H1 (cell line): ENCODE measurements at regions not wholly inside any gene's neighbourhood (a gene's known extent, or its start where the extent isn't known, plus 50 kb on each side); places are given as distances from the start of the nearest gene placed in this dataset.

Experiments
- ATF3 ChIP-seq: IDR thresholded peaks from 2 replicates; pipeline ENCODE4 v1.6.1; 2011; ENCODE audit warnings: low read depth, mild to moderate bottlenecking, low read length; ENCODE audit not compliant: insufficient read depth
- BCL11A ChIP-seq, 2 experiments: IDR thresholded peaks; one replicate each; pipeline ENCODE4 v1.6.1; 2011; ENCODE audit warnings: low read depth in 2 of 2, low read length in 2 of 2, mild to moderate bottlenecking in 2 of 2
- CBX5 ChIP-seq: fragments of 300-800, 300-1000 bp; sonication (generic); IDR thresholded peaks from 2 replicates; pipeline ENCODE4 v1.7.1; 2016; ENCODE audit warnings: antibody characterized with exemption, low read length, low read depth
- CBX8 ChIP-seq: fragments of 300-800, 300-1000 bp; sonication (generic); IDR thresholded peaks from 2 replicates; pipeline ENCODE4 v1.7.1; 2016; ENCODE audit warnings: low read depth, low read length, borderline replicate concordance
- CEBPB ChIP-seq: IDR thresholded peaks from 2 replicates; pipeline ENCODE4 v1.6.1; 2012; ENCODE audit warnings: low read depth, low read length
- CHD2 ChIP-seq: IDR thresholded peaks from 2 replicates; pipeline ENCODE4 v1.6.1; 2012; ENCODE audit warnings: low read length, improper control_type of control experiment
- EGR1 ChIP-seq: IDR thresholded peaks from 2 replicates; pipeline ENCODE4 v1.6.1; 2011; ENCODE audit warnings: low read depth, low read length, borderline replicate concordance
- HDAC2 ChIP-seq, 2 experiments: fragments of 300-600 bp in 1 of 2; sonication (generic) in 1 of 2; IDR thresholded peaks; 2 replicates each; pipeline ENCODE4 v1.6.1; 2011 to 2012; ENCODE audit warnings: low read depth in 2 of 2, low read length in 2 of 2, mild to moderate bottlenecking in 2 of 2, moderate library complexity in 2 of 2, borderline replicate concordance in 1 of 2, inconsistent platforms in 1 of 2
- POLR2A ChIP-seq, 2 experiments: IDR thresholded peaks; 1 replicate in 1 of 2; 2 replicates in 1 of 2; pipeline ENCODE4 v1.6.1; 2011; ENCODE audit warnings: low read depth in 2 of 2, low read length in 2 of 2, mild to moderate bottlenecking in 2 of 2; ENCODE audit errors: control extremely low read depth in 1 of 2
- POLR2AphosphoS5 ChIP-seq: IDR thresholded peaks from 2 replicates; pipeline ENCODE4 v1.6.1; 2011; ENCODE audit warnings: low read depth, low read length
- RAD21 ChIP-seq, 2 experiments: IDR thresholded peaks in 1 of 2; conservative IDR thresholded peaks in 1 of 2; 2 replicates each; pipeline ENCODE4 v1.6.1; 2011; ENCODE audit warnings: low read depth in 2 of 2, low read length in 2 of 2, improper control_type of control experiment in 1 of 2, inconsistent platforms in 1 of 2, mild to moderate bottlenecking in 1 of 2, moderate library complexity in 1 of 2
- RFX5 ChIP-seq: IDR thresholded peaks from 2 replicates; pipeline ENCODE4 v1.6.1; 2011; ENCODE audit warnings: low read depth, low read length, improper control_type of control experiment, borderline replicate concordance
- TF ChIP-seq, protein P1 (sequence below): IDR thresholded peaks from 2 replicates; pipeline ENCODE4 v1.6.1; 2011; ENCODE audit warnings: low read length, improper control_type of control experiment
- TF ChIP-seq, protein P2 (sequence below), 3 experiments: IDR thresholded peaks; 1 replicate in 2 of 3; 2 replicates in 1 of 3; pipeline versions ENCODE4 v1.5.1 to v1.6.1; 2011; ENCODE audit warnings: low read length in 3 of 3, mild to moderate bottlenecking in 3 of 3, inconsistent platforms in 2 of 3, low read depth in 1 of 3, moderate library complexity in 1 of 3; ENCODE audit not compliant: insufficient read depth in 1 of 3; ENCODE audit errors: control extremely low read depth in 1 of 3

DNA sequence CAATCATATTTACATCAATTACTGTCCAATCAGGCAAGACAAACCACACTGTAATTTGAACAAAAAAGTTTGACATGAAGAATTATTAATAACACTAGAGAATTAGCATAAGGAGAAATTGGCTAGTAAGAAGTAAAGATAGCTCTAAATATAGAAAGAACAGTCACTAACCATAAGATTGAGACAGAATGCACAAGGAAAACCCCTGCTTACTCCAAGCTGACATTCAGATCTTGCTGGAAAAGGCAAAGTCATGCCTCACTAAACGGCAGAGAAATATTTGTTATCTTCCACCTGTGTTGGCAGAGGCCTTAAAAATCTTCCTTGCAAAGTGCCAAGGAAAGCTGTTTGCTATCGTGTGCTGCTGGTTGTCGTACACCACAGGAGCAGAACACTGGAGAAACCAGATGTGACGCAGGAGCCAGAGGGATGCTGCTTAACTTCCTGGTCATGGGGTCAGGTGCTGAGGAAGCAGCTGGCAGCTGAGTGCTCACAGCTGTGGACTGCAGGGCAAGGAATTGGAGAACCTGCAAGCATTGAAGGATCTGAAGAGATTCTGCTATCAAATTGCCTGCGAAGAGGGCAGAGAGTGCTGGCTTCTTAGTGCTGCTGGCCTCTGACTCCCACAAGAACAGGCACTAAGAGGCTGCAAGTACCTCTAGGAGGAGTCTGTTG, 1323.3 kb downstream of the LRFN5 start:
- TF ChIP-seq, protein P1, sequence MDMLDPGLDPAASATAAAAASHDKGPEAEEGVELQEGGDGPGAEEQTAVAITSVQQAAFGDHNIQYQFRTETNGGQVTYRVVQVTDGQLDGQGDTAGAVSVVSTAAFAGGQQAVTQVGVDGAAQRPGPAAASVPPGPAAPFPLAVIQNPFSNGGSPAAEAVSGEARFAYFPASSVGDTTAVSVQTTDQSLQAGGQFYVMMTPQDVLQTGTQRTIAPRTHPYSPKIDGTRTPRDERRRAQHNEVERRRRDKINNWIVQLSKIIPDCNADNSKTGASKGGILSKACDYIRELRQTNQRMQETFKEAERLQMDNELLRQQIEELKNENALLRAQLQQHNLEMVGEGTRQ: no peak
- TF ChIP-seq CEBPB (no peak), POLR2AphosphoS5 (no peak), CBX8 (no peak), EGR1 (no peak), CBX5 (no peak), POLR2A (IDR thresholded peaks at IDR 0.05; ENCODE audit: control extremely low read depth in 1 of 2, low read depth in 2 of 2, low read length in 2 of 2) (no peak), CHD2 (no peak), RAD21 (IDR thresholded peaks at IDR 0.05 in 1 of 2, conservative IDR thresholded peaks at IDR 0.05 in 1 of 2; ENCODE audit: low read depth in 2 of 2, low read length in 2 of 2) (no peak), ATF3 (no peak), BCL11A (IDR thresholded peaks at IDR 0.05; ENCODE audit: low read depth in 2 of 2, low read length in 2 of 2) (no peak), HDAC2 (IDR thresholded peaks at IDR 0.05; ENCODE audit: borderline replicate concordance in 1 of 2, low read depth in 2 of 2, low read length in 2 of 2) (no peak), RFX5 (no peak)
- TF ChIP-seq, protein P2, sequence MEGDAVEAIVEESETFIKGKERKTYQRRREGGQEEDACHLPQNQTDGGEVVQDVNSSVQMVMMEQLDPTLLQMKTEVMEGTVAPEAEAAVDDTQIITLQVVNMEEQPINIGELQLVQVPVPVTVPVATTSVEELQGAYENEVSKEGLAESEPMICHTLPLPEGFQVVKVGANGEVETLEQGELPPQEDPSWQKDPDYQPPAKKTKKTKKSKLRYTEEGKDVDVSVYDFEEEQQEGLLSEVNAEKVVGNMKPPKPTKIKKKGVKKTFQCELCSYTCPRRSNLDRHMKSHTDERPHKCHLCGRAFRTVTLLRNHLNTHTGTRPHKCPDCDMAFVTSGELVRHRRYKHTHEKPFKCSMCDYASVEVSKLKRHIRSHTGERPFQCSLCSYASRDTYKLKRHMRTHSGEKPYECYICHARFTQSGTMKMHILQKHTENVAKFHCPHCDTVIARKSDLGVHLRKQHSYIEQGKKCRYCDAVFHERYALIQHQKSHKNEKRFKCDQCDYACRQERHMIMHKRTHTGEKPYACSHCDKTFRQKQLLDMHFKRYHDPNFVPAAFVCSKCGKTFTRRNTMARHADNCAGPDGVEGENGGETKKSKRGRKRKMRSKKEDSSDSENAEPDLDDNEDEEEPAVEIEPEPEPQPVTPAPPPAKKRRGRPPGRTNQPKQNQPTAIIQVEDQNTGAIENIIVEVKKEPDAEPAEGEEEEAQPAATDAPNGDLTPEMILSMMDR (IDR thresholded peaks at IDR 0.05; ENCODE audit: control extremely low read depth in 1 of 3, insufficient read depth in 1 of 3, low read depth in 1 of 3, low read length in 3 of 3): no peak
